Tibial nerve (tissue), 4 donors: ENCODE measurements at regions not wholly inside any gene's neighbourhood (a gene's known extent, or its start where the extent isn't known, plus 50 kb on each side); places are given as distances from the start of the nearest gene placed in this dataset.

Experiments
- DNase-seq, 2 donors: peaks; one replicate each; pipeline ENCODE4 v3.0.0-alpha.2; 2019; ENCODE audit warnings: low spot score in 2 of 2
- H3K27ac ChIP-seq, 4 donors: fragments of 200-600 bp; sonication (generic) in 3 of 4; one replicate each; pipeline ENCODE4 v1.5.1; 2017 to 2019; ENCODE audit warnings: mild to moderate bottlenecking in 1 of 4
- H3K27me3 ChIP-seq, 2 donors: fragments of 200-600 bp; sonication (generic) in 1 of 2; one replicate each; pipeline versions ENCODE4 v1.5.1 to v1.6.0; 2017 to 2019
- H3K36me3 ChIP-seq, 3 donors: fragments of 200-600 bp; sonication (generic); one replicate each; pipeline ENCODE4 v1.5.1; 2018 to 2019
- H3K4me1 ChIP-seq, 4 donors: fragments of 200-600 bp; sonication (generic) in 3 of 4; one replicate each; pipeline ENCODE4 v1.5.1; 2017 to 2019
- H3K4me3 ChIP-seq, 4 donors: fragments of 200-600 bp; sonication (generic) in 3 of 4; one replicate each; pipeline ENCODE4 v1.5.1; 2017 to 2019; ENCODE audit warnings: mild to moderate bottlenecking in 1 of 4, moderate library complexity in 1 of 4
- H3K9me3 ChIP-seq, 4 donors: fragments of 200-600 bp; sonication (generic) in 3 of 4; one replicate each; pipeline ENCODE4 v1.5.1; 2017 to 2019
- CTCF ChIP-seq, 5 experiments: fragments of 200-600 bp in 3 of 5; fragments of 450-650 bp in 2 of 5; sonication (generic) in 3 of 5; IDR thresholded peaks; one replicate each; pipeline ENCODE4 v1.5.1; 2016 to 2019; ENCODE audit warnings: antibody characterized with exemption in 5 of 5, mild to moderate bottlenecking in 3 of 5, moderate library complexity in 2 of 5
- EP300 ChIP-seq, 2 donors: sonication (generic); formaldehyde crosslinking; IDR thresholded peaks; one replicate each; pipeline ENCODE4 v1.6.1; 2017; ENCODE audit warnings: antibody characterized with exemption in 2 of 2, mild to moderate bottlenecking in 1 of 2
- POLR2A ChIP-seq, 2 donors: fragments of 450-650 bp; IDR thresholded peaks; one replicate each; pipeline ENCODE4 v1.6.1; 2017; ENCODE audit warnings: antibody characterized with exemption in 2 of 2, mild to moderate bottlenecking in 2 of 2, moderate library complexity in 2 of 2
- WGBS, 2 donors: methylation state at CpG; one replicate each; pipeline ENCODE4 v1.1.5; 2018; 5-methylcytosine and 5-hydroxymethylcytosine counted together

- no peak for DNase-seq
- no peak overlapping the region for H3K4me3 ChIP-seq
- WGBS, 2 donors = 74% methylated on average over 9 of the region's 9 CpGs
- H3K36me3 ChIP-seq = no peaks in the 10 kb centered on the region
- no peaks in the 10 kb centered on the region for H3K4me1 ChIP-seq
- H3K9me3 ChIP-seq = no peaks in the 10 kb centered on the region
- no peak for TF ChIP-seq POLR2A (IDR thresholded peaks at IDR 0.05)
- TF ChIP-seq CTCF (IDR thresholded peaks at IDR 0.05) = no peak
- no peak for TF ChIP-seq EP300 (IDR thresholded peaks at IDR 0.05)
- H3K27me3 ChIP-seq = no peaks in the 10 kb centered on the region
- no peak overlapping the region for H3K27ac ChIP-seq
These were observed 150.7 kb downstream of the SST start for GRCh38 chr3:187519428-187519890.

DNA sequence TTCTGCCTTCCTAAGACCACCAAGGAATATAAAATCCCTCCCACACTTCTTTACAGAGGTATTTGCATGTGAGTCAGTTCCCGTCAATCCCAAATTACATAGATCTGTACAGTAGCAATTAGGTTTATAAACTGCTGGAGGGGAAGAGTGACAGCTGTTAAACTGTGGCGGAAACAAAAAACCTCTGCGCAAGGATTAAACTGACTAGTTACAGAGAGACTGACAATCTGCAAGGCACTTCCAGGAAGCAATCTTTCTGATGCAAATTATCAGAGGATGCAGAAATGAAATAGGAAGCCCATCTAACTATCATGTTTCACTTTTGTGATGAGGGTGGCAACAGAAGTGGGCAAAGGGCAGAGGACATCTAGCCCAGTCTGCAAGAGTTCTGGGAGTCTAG, 150.4 kb downstream of the RTP4 start:
- H3K27me3 ChIP-seq = no peaks in the 10 kb centered on the region
- WGBS, 2 donors = 81 to 88% methylated on average over 3 of the region's 3 CpGs
- H3K27ac ChIP-seq = no peak overlapping the region
- H3K4me1 ChIP-seq = no peaks in the 10 kb centered on the region
- no peak for TF ChIP-seq POLR2A (IDR thresholded peaks at IDR 0.05)
- TF ChIP-seq CTCF (IDR thresholded peaks at IDR 0.05) = no peak
- no peak for TF ChIP-seq EP300 (IDR thresholded peaks at IDR 0.05)
- no peak for DNase-seq
- no peaks in the 10 kb centered on the region for H3K36me3 ChIP-seq
- H3K4me3 ChIP-seq = no peak overlapping the region
- no peaks in the 10 kb centered on the region for H3K9me3 ChIP-seq

GRCh38 chr3:187518207-187518606, 150.0 kb downstream of the RTP4 start:
- DNase-seq = no peak
- WGBS, 2 donors = 68 to 69% methylated on average over 2 of the region's 2 CpGs
- Histone ChIP-seq H3K27me3 (no peaks in the 10 kb centered on the region), H3K4me1 (no peaks in the 10 kb centered on the region), H3K9me3 (peaks cover 0 to under 1% (median 0%) of the 10 kb centered on the region in 4 donors), H3K27ac (no peak overlapping the region), H3K36me3 (no peaks in the 10 kb centered on the region), H3K4me3 (no peak overlapping the region)
- TF ChIP-seq POLR2A (IDR thresholded peaks at IDR 0.05) (no peak), EP300 (IDR thresholded peaks at IDR 0.05) (no peak)

GRCh38 chr3:187516446-187517185, 148.4 kb downstream of the RTP4 start:
- H3K4me3 ChIP-seq = no peak overlapping the region
- H3K27ac ChIP-seq = no peak overlapping the region
- 79 to 82% methylated on average over 8 of the region's 8 CpGs for WGBS, 2 donors
- H3K4me1 ChIP-seq = no peaks in the 10 kb centered on the region
- DNase-seq = no peak
- no peak for TF ChIP-seq EP300 (IDR thresholded peaks at IDR 0.05)
- TF ChIP-seq CTCF (IDR thresholded peaks at IDR 0.05) = no peak
- TF ChIP-seq POLR2A (IDR thresholded peaks at IDR 0.05) = no peak
- H3K27me3 ChIP-seq = no peaks in the 10 kb centered on the region
- no peaks in the 10 kb centered on the region for H3K36me3 ChIP-seq
- H3K9me3 ChIP-seq = peaks cover 0 to 11% (median 0%) of the 10 kb centered on the region in 4 donors

DNA sequence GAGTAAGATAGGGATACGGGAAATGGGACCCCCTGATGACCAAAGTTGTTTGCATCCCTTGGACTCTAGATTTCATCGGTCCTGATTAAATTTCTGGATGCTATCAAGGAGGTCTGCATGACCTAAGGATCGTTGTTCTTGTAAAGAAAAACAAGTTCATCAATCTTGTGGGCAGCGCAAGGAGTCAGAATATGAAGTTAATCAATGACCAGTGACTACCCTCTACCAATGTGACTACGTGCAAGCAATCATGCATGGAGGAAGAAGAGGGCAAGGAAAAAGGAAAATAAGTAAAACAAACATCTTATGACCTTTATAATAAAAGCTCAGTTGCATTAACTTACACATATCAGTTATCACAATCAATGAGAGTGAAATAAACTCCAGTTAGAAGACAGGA, 139.7 kb downstream of the RTP4 start:
- Histone ChIP-seq H3K27ac (no peak overlapping the region), H3K9me3 (peaks cover 0 to 8% (median 0%) of the 10 kb centered on the region in 4 donors), H3K36me3 (no peaks in the 10 kb centered on the region), H3K27me3 (no peaks in the 10 kb centered on the region), H3K4me1 (no peaks in the 10 kb centered on the region), H3K4me3 (no peak overlapping the region)
- 80 to 83% methylated on average over 5 of the region's 5 CpGs for WGBS, 2 donors
- no peak for TF ChIP-seq CTCF (IDR thresholded peaks at IDR 0.05)
- TF ChIP-seq POLR2A (IDR thresholded peaks at IDR 0.05) = no peak
- TF ChIP-seq EP300 (IDR thresholded peaks at IDR 0.05) = no peak
- no peak for DNase-seq
